Hematopoietic multipotent progenitor cell treated with erythropoietin and hydrocortisone succinate and interleukin-3 and kit ligand, for 4 days (in vitro differentiated cells): ENCODE measurements at regions not wholly inside any gene's neighbourhood (a gene's known extent, or its start where the extent isn't known, plus 50 kb on each side); places are given as distances from the start of the nearest gene placed in this dataset.
"Not testable (repeated sequence)": the region's sequence is repeated elsewhere in the genome, so short reads cannot be mapped to it uniquely, and the experiment has no call there.

Experiments used
- DNase-seq: peaks from one replicate; pipeline ENCODE4 v3.0.0-alpha.2; 2015

DNA sequence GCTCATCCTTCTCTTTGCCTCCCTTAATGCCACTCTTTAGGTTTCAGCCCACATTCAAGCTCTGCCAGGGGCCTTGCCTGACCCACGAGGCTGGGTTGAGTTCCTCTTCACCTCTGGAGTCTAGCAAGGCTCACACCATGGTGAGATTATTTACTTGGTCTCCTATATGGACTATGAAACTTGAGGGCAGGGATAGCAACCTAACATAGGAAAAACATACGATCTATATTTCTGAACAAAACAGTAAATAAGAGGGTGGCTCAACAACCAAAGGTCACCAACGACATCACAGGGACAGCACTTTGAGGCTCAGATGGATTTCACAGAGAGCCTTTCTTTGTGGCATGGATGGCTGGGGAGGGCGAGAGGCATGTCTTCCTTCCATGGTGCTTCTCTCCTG, 197.0 kb downstream of the MAF start:
- no peak for DNase-seq

DNA sequence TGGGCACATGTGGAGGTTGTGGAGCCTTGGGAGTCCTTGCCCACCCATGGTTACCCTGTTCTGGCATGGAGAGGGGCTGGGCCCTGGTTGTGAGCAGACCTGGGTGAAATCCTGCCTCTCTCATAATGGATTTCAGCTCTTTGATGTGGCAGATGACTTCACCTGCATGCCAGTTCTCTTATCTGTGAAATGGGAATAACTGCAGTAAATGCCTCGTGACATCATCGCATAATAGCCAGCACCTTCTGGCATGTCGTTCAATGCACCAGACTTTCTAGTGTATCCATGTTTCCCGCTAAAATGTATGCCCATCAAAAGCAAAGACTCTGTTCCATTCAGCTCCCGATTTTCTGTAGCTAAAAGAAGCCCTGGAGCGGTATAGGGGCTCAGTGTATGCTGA, 197.6 kb downstream of the MAF start:
- DNase-seq: no peak

DNA sequence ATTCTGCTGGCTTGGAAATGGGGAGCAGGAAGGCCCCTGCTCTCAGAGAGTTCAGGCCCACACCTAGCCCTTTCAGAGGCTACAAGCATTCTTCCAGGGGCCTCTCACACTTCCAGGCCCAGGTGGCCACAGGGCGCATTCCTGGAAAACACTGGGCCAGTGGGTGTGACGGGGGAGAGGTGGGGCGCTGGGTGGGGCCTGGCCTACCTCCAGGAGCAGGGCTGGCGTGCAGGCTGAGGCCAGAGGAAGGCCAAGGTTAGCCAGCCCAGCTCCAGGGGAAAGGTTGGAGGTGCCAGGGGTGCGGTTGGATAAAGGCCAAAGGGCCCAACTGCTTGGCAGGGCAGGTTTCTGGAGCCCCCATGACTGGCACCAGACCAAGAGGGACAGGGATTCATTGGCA, 198.2 kb downstream of the MAF start:
- no peak for DNase-seq

DNA sequence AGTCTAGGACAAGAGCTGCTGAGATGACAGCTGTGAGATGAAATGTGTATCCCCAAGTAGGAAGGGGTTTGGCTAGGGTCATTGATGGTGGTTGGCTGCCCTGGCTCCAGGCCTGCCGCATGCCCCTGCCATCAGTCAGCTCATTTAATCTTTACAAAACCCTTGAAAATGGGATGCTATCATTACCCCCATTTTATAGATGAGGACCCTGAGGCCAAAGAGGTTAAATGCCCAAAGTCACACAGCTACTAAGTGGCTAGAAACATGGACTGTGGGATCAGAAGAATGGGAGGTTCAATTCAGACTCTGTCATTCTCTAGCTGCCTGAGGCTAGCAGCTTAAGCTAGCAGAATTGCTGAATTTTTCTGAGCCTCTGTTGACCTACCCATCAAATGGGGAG, 198.8 kb downstream of the MAF start:
- no peak for DNase-seq

DNA sequence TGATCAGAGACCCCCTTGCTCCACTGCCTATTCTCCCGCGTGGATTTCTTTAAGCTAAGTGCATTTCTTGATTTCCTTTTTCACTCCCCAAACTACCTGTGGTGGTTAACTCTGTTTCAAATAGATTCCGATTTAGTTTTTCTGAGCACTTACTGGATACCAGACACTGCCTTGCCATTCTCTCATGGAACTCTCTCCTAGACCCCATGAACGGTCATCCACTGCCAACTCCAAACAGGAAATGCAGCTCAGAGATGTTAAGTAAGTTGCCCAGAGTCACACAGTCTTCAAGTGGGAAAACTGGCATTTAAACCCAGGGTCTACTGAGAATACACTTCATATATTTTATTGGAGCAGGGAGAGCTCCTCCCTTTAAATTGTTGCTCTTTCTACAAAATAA, 199.4 kb downstream of the MAF start:
- no peak for DNase-seq

DNA sequence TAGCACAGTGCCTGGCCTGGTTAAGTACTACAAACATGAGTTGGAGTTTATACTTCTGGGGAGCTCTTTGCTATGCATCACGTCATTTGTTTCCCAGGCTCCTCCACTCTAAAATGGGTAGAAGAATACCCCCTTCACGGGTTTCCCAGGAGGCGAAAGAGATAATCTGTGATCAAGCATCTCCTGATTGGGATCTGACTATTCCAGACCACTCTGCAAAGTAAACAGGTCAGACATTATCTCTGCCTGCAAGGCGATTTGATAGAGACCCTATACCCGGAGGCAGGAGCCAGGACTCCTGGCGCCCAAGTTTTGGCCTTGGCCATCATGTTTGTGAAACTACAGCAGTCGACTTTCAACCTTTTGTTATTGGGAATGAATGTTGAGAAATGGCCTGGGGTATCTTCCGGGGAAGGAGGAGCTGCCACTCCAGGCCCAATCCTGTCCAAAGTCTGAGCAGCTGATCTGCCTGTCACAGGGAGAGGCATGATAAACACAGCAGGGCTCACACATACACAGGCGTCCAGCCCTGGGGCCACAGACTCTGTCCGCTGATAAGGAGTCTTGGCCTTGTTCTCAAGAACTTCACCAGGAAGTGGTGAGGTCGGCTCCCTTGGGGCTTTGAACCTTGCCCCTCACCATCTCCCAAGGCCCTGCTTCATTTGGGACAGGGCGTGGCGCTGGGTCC, 199.9 kb downstream of the MAF start:
- peak; percentile 89 for DNase-seq

DNA sequence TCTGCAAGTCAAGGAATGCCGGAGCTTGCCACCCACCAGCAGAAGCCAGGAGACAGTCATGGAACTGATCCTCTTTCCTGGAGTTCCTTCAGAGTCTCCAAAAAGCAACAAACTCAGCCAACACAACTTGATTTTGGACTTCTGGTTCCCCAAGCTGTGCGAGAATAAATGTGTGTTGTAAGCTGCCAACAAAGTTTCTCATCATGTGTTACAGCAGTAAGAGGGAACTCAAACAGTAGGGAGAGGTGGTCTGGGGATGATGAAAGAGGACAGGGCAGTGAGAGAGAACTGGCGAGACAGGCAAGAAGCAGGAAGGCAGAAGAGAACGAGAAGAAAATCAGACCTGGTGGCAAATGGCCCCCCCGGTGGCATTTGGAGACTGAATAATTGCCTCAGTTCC, 204.9 kb downstream of the MAF start:
- no peak for DNase-seq

DNA sequence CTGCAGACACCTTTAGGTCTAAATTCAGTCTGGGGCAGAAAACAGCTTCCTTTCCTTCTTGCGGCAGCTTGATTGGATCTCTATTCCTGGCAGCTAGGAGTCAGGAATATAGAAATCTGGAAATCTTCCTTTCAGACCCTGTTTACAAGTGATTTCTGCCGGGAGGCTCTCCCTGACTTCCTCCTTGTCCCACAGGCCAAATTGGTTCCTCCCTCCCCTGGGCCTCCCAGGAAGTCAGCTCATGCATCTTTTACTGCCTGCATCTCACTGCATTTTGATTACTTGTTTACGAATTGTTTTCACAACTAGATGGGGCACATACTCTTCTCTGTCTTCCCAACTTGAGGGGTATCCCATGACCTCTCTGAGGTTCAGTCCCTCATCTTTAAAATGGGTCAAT, 206.3 kb downstream of the MAF start:
- no peak for DNase-seq

DNA sequence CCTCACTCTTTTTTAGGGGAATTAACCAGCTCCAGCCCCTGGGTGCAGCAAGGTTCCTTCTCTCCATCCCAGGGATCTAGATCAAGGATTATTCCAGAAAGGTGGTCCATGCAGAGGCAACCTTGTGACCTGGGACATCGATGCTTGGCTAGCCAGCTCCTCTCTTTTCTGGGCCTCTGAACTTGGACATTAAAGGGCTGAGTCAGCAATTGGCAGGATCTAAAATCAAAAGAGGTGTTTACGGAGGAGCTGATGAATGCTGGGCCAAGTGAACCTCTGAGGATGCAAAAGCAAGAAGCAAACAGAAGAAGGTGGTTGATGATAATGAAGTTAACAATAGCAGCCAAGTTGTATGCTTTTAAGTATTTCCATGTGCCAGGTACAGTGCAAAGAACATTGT, 207.0 kb downstream of the MAF start:
- no peak for DNase-seq

DNA sequence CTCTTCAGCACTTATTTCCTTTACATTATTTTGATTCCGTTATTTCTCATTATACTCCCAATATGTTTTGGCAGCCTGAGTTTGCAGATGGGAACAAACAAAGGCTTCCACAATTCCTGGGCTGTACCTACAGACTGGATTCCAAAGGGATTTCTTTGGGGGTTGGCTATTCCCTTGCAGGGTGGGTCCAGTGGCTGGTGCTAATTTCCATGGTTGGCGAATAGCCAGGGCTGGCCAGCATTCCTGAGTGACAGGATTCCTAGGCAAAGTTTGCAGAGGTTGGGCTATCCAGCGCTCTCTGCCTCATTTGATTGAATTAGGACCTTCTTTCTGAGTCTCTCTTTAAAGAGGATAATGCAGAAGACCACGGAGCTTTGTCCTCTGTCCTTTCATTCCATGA, 207.4 kb downstream of the MAF start:
- DNase-seq: no peak

DNA sequence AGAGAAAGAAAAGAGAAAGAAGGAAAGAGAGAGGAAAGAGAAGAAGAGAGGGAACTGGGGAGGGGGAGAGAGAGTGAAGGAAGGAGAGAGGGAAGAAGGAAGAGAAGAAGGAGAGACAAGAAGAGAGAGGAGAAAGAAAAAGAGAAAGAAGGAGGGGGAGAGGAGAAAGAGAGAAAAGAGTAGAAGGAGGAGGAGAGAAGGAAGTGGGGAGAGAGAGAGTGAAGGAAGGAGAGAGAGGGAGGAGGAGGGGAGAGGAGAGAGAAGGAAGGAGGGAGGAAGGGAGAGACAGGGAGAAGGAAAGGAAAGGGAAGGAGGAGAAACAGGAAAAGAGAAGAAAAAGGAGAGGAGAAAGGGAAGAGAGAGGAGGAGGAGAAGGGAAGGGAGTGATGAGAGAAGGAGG, 208.5 kb downstream of the MAF start:
- DNase-seq: no peak

DNA sequence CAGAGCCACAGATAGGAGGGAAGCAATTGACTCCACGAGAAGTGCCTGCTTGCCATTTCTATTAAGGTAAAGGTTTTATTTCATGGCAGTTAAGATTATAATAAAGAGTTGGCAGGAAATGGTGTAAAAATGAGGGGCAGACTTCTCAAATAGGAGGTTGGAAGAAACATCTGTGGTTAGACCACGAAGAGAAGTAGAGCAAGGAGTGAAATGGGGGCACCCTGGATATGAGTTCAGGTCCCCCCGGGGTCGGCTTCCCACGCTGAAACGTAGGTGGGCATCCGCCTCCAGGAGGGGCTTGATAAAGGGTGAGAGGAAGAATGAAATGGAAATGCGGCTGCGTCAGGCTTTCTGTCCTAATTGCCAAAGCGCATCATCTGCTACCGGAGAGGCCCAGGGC, 209.1 kb downstream of the MAF start:
- DNase-seq: no peak

DNA sequence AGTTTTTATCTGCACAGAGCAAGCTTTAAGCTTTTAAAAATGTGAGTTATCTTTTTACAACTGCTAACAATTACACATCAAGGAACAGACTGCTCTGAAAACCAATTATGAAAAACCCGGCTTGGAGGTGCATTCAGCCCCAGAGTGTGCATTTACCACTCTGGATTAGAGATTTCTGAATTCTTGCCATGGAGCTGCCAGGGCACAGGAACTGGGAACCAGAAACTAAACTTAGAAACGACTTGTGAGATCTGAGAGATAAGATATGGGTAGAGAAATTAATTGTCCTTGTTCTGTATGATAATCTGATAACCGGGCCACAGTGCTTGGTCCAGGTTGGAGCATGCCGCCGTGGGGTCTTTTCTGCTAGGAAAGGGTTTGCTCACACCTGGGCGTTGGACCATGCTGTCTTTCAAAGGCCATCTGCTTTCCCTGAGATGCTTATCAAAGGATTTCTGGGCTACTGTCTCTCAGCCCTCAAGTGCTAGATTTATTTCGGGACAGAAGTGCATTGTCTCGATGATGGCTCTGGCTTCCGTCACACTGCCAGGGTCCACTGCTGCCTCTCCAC, 210.0 kb downstream of the MAF start:
- no peak for DNase-seq

DNA sequence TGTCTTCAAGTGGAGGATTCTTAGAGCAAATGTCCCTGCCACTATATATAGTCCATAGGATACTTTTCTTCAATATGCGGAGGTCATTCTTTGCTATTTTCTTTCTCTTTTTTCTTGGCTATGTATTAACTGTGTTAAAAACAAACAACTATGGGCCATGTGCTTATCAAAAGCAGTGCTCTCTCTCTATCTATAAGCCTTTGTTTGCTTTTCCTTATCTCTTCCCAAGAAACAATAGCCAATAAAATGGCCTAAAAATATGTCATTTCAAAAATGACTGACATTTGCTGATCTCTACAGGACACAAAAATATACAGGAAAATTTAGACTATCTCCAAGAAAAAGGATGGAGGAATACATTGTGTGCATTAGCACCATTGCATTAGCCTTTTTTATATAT, 212.1 kb downstream of the MAF start:
- DNase-seq: no peak

DNA sequence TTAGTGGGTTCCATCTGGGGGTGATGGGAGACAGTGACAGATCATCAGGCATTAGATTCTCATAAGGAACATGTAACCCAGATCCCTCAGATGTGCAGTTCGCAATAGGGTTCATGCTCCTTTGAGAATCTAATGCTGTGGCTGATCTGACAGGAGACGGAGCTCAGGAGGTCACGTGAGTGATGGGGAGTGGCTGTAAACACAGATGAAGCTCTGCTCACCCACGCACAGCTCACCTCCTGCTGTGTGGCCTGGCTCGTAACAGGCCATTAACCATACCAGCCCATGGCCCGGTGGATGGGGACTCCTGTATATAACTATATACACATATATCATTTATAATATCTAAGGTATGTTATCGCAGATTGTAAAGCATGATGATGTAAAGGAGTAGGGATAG, 214.2 kb downstream of the MAF start:
- no peak for DNase-seq

DNA sequence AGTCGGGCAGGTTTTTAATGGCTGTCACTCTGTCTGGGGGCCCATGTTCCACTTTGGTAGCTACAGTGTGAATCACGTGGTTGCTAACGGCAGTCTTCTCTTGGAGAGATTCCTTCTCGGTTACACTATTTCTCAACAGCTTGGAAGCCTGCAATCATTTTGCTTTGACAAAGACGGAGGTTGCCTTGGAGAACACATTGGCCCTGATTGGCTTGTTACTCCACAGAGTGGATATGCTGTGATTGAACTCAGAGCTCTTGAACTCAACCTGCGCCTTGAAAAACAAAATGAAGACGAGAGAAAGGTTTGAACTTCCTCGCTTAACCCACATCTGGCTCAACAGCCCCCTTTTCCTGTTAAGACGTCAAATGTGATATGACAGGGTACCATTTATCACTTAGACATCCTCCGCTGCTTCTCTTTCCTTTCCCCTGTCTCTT, 218.9 kb downstream of the MAF start:
- peak; percentile 37 for DNase-seq

DNA sequence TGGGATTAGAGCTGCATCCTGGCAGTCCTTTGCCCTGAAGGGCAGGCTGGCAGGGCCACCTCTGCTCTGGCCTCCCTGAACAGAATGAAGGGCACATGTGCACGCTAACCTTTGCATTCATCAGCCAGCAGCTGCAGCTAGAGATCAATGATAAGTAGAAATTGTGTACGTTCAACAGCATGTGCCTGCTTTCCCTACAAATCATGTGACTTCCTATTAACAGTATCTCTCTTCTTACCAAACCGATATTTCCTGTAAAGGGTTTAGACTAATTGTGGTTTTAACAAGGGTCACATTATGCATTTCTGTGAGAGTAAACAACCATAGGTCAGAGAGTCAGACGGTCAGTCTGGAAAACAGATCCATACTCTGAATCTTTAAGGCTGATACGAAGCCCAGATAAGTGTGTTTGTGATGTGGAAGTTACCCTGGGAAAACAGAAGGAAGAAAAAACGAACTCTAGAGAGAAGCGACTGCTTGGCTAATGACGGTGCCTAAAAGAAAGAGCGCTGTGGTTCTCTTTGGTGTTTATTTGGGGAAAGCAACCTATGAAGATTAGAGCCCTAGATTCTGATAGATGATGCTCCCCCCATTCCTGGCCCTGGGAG, 219.4 kb downstream of the MAF start:
- DNase-seq: peak; percentile 70

DNA sequence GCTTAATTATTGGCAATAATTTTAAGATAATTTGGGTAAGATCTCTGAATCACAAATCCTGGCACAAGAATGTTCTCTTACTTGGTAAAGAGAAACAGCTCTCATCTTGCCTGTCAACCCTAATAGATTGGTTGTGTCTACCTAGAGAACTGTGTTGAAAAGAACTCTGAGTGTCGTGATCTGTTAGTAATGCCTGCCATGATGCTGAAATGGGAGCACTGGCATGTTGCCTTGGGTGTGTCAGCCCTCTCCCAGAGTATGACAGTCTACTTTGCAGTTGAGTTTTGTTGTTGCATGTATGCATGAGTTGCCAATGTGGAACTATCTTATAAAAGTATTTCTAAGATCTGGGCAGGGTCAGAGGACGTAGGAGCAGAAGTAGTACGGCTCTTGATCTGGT, 221.4 kb downstream of the MAF start:
- no peak for DNase-seq

DNA sequence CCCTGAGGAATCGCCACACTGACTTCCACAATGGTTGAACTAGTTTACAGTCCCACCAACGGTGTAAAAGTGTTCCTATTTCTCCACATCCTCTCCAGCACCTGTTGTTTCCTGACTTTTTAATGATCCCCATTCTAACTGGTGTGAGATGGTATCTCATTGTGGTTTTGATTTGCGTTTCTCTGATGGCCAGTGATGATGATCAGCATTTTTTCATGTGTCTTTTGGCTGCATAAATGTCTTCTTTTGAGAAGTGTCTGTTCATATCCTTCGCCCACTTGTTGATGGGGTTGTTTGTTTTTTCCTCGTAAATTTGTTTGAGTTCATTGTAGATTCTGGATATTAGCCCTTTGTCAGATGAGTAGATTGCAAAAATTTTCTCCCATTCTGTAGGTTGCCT, 223.5 kb downstream of the MAF start:
- not testable (repeated sequence) for DNase-seq

DNA sequence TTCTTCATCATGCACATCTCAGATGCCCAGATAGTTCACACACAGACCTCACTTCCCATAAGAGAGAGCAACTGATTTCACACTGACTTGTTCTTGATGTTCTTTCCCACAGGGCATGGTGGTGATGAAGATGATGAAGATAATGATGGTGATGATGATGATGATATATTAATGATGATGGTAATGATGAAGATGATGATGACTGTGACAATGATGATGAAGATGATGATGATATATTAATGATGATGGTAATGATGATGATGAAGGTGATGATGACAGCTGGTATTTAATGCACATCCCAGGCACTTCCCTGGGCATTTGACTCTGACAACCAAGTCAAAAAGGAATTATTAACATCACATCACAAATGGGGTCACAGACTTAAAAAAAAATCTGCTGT, 225.2 kb downstream of the MAF start:
- no peak for DNase-seq

DNA sequence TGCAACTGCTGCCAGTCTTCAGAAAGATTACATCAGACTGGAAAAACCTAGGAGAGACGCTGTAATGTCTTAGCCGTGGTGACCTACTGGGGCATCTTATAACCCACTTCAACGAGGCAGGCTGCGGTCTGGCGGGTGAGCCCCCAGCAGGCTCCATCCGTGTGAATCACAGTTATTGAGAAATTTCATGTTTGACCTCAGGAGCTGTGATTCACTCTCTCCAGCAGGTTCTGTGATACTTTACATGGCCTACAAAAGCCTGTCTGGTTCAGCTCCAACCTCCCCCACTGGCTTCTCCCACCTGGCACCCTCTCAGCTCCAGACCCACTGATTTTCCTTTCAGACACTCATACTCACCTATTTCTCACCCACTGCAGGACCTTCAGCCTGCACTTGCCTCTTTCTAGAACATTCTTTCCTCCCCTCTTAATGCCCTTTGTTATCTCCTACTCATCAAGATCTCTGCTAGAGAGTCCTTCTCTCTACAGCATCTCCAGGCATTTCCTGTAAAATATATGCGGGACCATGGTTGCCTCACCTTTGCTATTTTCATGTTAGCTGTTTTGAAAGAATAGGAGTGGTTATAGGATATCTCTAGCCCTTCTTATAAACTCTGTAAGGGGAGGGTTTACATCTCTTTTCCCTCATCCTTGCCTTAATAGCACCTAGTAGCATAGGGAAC, 227.9 kb downstream of the MAF start:
- no peak for DNase-seq

DNA sequence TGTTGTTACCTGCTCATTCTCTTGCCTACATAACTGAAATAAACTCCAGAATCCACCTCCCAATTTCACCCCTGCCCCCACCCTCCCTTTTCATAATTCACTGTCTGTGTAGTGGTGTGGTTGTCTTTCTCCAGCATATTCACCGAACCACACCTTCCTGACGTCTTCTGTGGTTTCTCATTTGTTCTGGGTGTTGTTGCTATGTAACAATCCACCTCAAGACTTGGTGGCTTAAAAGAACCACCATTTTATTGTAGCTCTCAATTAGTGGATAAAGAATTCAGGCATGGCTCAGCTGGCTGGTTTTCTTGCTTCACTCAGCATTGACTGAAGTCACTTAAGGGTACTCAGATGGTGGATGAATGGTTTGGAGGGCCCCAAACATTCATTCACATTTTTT, 229.8 kb downstream of the MAF start:
- no peak for DNase-seq

DNA sequence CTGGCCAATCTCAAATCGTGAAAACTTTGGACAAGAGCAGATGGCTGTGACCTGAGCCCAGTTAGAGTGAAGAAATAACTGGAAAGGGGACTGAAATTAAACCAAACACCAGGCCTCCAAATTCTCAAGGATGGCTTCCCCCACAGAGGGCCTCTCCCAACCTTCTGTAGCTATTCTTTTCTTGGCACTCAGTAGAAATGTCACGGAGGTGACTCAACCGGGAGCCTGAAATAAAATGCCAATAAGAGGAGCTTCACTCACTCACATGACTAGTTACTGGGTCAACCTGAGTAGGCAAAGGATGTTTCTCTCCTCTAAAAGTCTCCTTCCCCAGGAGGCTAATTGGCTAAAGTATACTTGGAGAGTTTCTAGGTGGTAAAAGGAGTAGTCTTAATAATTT, 230.7 kb downstream of the MAF start:
- DNase-seq: no peak

DNA sequence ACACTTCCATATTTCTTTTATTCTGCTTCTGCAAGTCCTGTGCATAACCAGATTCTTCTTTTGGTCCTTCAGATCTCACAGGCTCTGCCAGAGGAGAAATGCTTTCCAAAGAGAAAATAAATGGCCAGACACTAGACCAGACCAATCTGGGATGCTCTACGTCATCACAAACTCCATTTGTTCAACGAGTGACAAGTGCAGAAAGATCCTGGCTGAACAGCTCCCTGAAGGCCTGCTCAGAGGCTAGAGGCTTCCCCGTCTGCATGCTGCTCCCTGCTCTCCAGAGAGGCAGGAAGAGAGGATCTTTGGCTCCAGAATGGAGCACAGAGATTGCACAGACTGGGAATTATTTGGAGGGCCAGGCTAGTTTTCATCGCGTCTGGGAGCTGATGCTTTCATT, 232.7 kb downstream of the MAF start:
- DNase-seq: no peak
